ENCODE measurements at regions not wholly inside any gene's neighbourhood (a gene's known extent, or its start where the extent isn't known, plus 50 kb on each side); places are given as distances from the start of the nearest gene placed in this dataset.

DNA sequence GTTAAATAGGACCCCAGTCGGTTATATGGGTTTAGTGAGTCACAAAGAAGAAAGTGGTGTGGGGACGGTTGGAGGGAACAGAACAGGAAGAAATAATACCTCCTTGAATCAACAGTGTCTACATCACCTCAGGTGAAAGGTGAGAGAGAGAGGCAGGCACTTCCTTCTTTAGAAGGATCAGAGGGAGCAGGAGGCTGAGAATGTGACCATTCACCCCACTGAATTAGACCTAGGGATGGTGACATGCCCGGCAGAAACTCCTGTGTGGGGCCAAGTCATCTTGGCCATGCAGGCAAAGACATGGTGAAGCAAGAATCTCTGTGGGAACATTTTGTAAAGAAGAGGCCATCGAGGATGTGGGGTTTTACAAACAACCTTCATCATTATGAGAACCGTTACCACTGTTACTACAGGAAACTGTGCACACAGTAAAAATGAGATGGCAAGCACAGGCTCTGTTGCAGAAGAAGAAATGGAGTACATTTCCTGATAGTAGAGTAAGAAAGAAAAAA is 1196.9 kb downstream of the VRK1 start:
- TF ChIP-seq MAX (IDR thresholded peaks at IDR 0.05): no peak
- no peak for TF ChIP-seq NFIC (IDR thresholded peaks at IDR 0.05)
- TF ChIP-seq TCF12 (IDR thresholded peaks at IDR 0.05; ENCODE audit: low read depth): no peak
- TF ChIP-seq, protein P1, sequence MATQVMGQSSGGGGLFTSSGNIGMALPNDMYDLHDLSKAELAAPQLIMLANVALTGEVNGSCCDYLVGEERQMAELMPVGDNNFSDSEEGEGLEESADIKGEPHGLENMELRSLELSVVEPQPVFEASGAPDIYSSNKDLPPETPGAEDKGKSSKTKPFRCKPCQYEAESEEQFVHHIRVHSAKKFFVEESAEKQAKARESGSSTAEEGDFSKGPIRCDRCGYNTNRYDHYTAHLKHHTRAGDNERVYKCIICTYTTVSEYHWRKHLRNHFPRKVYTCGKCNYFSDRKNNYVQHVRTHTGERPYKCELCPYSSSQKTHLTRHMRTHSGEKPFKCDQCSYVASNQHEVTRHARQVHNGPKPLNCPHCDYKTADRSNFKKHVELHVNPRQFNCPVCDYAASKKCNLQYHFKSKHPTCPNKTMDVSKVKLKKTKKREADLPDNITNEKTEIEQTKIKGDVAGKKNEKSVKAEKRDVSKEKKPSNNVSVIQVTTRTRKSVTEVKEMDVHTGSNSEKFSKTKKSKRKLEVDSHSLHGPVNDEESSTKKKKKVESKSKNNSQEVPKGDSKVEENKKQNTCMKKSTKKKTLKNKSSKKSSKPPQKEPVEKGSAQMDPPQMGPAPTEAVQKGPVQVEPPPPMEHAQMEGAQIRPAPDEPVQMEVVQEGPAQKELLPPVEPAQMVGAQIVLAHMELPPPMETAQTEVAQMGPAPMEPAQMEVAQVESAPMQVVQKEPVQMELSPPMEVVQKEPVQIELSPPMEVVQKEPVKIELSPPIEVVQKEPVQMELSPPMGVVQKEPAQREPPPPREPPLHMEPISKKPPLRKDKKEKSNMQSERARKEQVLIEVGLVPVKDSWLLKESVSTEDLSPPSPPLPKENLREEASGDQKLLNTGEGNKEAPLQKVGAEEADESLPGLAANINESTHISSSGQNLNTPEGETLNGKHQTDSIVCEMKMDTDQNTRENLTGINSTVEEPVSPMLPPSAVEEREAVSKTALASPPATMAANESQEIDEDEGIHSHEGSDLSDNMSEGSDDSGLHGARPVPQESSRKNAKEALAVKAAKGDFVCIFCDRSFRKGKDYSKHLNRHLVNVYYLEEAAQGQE (IDR thresholded peaks at IDR 0.05; ENCODE audit: low read depth): no peak
- no peak for TF ChIP-seq ZBTB7A (IDR thresholded peaks at IDR 0.05; ENCODE audit: low read depth)
- no peak for TF ChIP-seq EP300 (IDR thresholded peaks at IDR 0.05; ENCODE audit: borderline replicate concordance)
- TF ChIP-seq TEAD4 (IDR thresholded peaks at IDR 0.05): no peak
- no peak for TF ChIP-seq CEBPB (IDR thresholded peaks at IDR 0.05)

DNA sequence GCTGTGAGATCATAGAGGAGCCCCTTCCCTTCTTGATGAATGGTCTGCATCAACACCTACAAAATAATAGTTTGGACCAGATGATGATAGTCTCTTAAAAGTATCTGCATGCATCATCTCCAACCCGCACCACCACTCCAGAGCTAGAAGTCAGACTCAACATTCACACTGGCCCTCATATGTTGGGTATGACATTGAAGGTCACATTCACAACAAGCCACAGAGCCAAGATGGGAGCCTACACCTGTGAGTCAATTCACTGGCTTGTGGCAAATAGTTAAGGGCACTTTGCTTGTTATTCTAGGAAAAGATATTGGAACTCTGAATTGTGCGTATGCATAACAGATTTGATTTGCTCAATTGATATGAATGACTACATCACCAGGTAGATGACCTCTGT is 1197.9 kb downstream of the VRK1 start:
- TF ChIP-seq, protein P1 (IDR thresholded peaks at IDR 0.05; ENCODE audit: low read depth): no peak
- TF ChIP-seq YY1 (IDR thresholded peaks at IDR 0.05; ENCODE audit: low read depth) (no peak), CREB1 (IDR thresholded peaks at IDR 0.05; ENCODE audit: low read depth) (no peak), ZBTB7A (IDR thresholded peaks at IDR 0.05; ENCODE audit: low read depth) (no peak), FOXM1 (IDR thresholded peaks at IDR 0.05; ENCODE audit: borderline replicate concordance, low read depth) (no peak), EP300 (IDR thresholded peaks at IDR 0.05; ENCODE audit: borderline replicate concordance) (no peak), EGR1 (IDR thresholded peaks at IDR 0.05) (no peak), TCF12 (IDR thresholded peaks at IDR 0.05; ENCODE audit: low read depth) (no peak)
- TF ChIP-seq, protein P2, sequence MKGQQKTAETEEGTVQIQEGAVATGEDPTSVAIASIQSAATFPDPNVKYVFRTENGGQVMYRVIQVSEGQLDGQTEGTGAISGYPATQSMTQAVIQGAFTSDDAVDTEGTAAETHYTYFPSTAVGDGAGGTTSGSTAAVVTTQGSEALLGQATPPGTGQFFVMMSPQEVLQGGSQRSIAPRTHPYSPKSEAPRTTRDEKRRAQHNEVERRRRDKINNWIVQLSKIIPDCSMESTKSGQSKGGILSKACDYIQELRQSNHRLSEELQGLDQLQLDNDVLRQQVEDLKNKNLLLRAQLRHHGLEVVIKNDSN (IDR thresholded peaks at IDR 0.05): no peak

GRCh38 chr14:97995531-97995930 is 1198.3 kb downstream of the VRK1 start:
- TF ChIP-seq CEBPB (IDR thresholded peaks at IDR 0.05): no peak
- no peak for TF ChIP-seq EP300 (IDR thresholded peaks at IDR 0.05; ENCODE audit: borderline replicate concordance)
- TF ChIP-seq TCF12 (IDR thresholded peaks at IDR 0.05; ENCODE audit: low read depth): no peak
- TF ChIP-seq FOXM1 (IDR thresholded peaks at IDR 0.05; ENCODE audit: borderline replicate concordance, low read depth): no peak
- TF ChIP-seq YY1 (IDR thresholded peaks at IDR 0.05; ENCODE audit: low read depth): no peak

DNA sequence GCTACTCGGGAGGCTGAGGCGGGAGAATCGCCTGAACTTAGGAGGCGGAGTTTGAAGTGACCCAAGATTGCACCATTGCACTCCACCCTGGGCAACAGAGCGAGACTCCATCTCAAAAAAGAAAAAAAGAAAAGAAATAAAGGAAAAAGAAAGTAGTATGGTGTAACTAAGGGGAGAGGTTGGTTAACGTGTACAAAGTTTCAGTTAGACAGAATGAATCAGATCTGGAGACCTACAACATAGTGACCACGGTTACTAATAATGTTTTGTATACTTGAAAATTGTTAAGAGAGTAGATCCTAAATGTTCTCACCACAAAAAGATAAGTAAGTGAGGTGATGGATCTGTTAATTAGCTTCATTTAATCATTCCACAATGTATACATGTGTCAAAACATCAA is 1208.8 kb downstream of the VRK1 start:
- no peak for TF ChIP-seq CEBPB (IDR thresholded peaks at IDR 0.05)

GRCh38 chr14:98008381-98009113 is 1211.4 kb downstream of the VRK1 start:
- no peak for TF ChIP-seq ZBTB7A (IDR thresholded peaks at IDR 0.05; ENCODE audit: low read depth)
- no peak for TF ChIP-seq EGR1 (IDR thresholded peaks at IDR 0.05)
- TF ChIP-seq RAD21 (IDR thresholded peaks at IDR 0.05; ENCODE audit: low read depth): no peak
- TF ChIP-seq MAX (IDR thresholded peaks at IDR 0.05): no peak
- TF ChIP-seq, protein P1 (IDR thresholded peaks at IDR 0.05; ENCODE audit: low read depth): no peak
- TF ChIP-seq CEBPB (IDR thresholded peaks at IDR 0.05): no peak
- no peak for TF ChIP-seq TAF1 (IDR thresholded peaks at IDR 0.05; ENCODE audit: low read depth)
- no peak for TF ChIP-seq CREB1 (IDR thresholded peaks at IDR 0.05; ENCODE audit: low read depth)
- no peak for TF ChIP-seq YY1 (IDR thresholded peaks at IDR 0.05; ENCODE audit: low read depth)
- TF ChIP-seq TEAD4 (IDR thresholded peaks at IDR 0.05): no peak
- TF ChIP-seq NFIC (IDR thresholded peaks at IDR 0.05): no peak
- no peak for TF ChIP-seq FOXM1 (IDR thresholded peaks at IDR 0.05; ENCODE audit: borderline replicate concordance, low read depth)
